Lung (tissue), 11 donors: ENCODE measurements at regions not wholly inside any gene's neighbourhood (a gene's known extent, or its start where the extent isn't known, plus 50 kb on each side); places are given as distances from the start of the nearest gene placed in this dataset.
"Not testable (repeated sequence)": the region's sequence is repeated elsewhere in the genome, so short reads cannot be mapped to it uniquely, and the experiment has no call there.

Experiments
- ATAC-seq: fragments of 200-7000 bp; cut with Tn5 transposase; one replicate; pipeline ENCODE4 v1.9.1; 2020; ENCODE audit warnings: moderate number of reproducible peaks; ENCODE audit not compliant: insufficient read depth, low FRiP score
- DNase-seq, 3 donors: peaks; one replicate each; pipeline ENCODE4 v3.0.0-alpha.2; 2013 to 2017
- H3K27ac ChIP-seq, 2 donors: one replicate each; pipeline ENCODE4 v1.5.1; 2013; ENCODE audit warnings: mild to moderate bottlenecking in 2 of 2, moderate library complexity in 2 of 2, control low read depth in 1 of 2, inconsistent platforms in 1 of 2, low read depth in 1 of 2, low read length in 1 of 2
- H3K27me3 ChIP-seq, 3 donors: one replicate each; pipeline ENCODE4 v1.5.1; 2013; ENCODE audit warnings: low read length in 2 of 3; ENCODE audit not compliant: control insufficient read depth in 3 of 3, insufficient read depth in 3 of 3
- H3K36me3 ChIP-seq, 4 donors: one replicate each; pipeline ENCODE4 v1.5.1; 2013; ENCODE audit warnings: low read length in 4 of 4, mild to moderate bottlenecking in 1 of 4, moderate library complexity in 1 of 4; ENCODE audit not compliant: control insufficient read depth in 4 of 4, insufficient read depth in 4 of 4
- H3K4me1 ChIP-seq, 5 donors: one replicate each; pipeline ENCODE4 v1.5.1; 2013; ENCODE audit warnings: low read length in 5 of 5, mild to moderate bottlenecking in 2 of 5, moderate library complexity in 1 of 5; ENCODE audit not compliant: control insufficient read depth in 5 of 5, insufficient read depth in 5 of 5
- H3K4me3 ChIP-seq: one replicate; pipeline ENCODE4 v1.5.1; 2013; ENCODE audit warnings: mild to moderate bottlenecking, control low read depth, moderate library complexity
- H3K9ac ChIP-seq, 2 donors: one replicate each; pipeline ENCODE4 v1.5.1; 2013; ENCODE audit warnings: low read length in 2 of 2, control low read depth in 1 of 2; ENCODE audit not compliant: insufficient read depth in 1 of 2
- H3K9me3 ChIP-seq, 4 donors: one replicate each; pipeline ENCODE4 v1.5.1; 2013; ENCODE audit warnings: low read length in 3 of 4, mild to moderate bottlenecking in 1 of 4, moderate library complexity in 1 of 4; ENCODE audit not compliant: control insufficient read depth in 4 of 4, insufficient read depth in 3 of 4
- CTCF ChIP-seq: IDR thresholded peaks from 2 replicates; pipeline ENCODE4 v1.5.1; 2012; ENCODE audit warnings: mild to moderate bottlenecking; ENCODE audit errors: control extremely low read depth, extremely low read depth
- WGBS, 2 donors: extraction: QIAGEN DNeasy Blood & Tissue Kit; methylation state at CpG; one replicate each; pipeline ENCODE4 v1.1.7; 2013; 5-methylcytosine and 5-hydroxymethylcytosine counted together
- donor health status: control.
- donor health status: control.
- donor health status: Bipolar disorder and iron deficiency.
- donor health status: healthy.
- donor health status: DM: yes; HTN: yes; CAD: no.

GRCh38 chrY:7529396-7529795 is 617.8 kb upstream of the AMELY start:
- no peaks in the 10 kb centered on the region for H3K27me3 ChIP-seq

GRCh38 chrY:7527568-7527967 is 616.0 kb upstream of the AMELY start:
- not testable (repeated sequence) for H3K27me3 ChIP-seq, DNase-seq, H3K9ac ChIP-seq, H3K4me1 ChIP-seq, ATAC-seq, H3K36me3 ChIP-seq, H3K4me3 ChIP-seq, H3K27ac ChIP-seq, H3K9me3 ChIP-seq
- WGBS, 2 donors, result 71% methylated on average over 4 of the region's 4 CpGs; no CpG with 5 or more reads in 1 of the 2 donors

More at GRCh38 chrY:7529396-7529795, 617.8 kb upstream of the AMELY start:
- H3K9ac ChIP-seq, result no peak overlapping the region
- DNase-seq, result no peak
- H3K36me3 ChIP-seq, result no peaks in the 10 kb centered on the region
- H3K4me3 ChIP-seq, result no peak overlapping the region
- no peak for TF ChIP-seq CTCF
- ATAC-seq, result no peak
- H3K4me1 ChIP-seq, result no peaks in the 10 kb centered on the region
- no peak overlapping the region for H3K27ac ChIP-seq
- H3K9me3 ChIP-seq, result no peaks in the 10 kb centered on the region
- WGBS, 2 donors, result 51% methylated on average over 2 of the region's 2 CpGs; no CpG with 5 or more reads in 1 of the 2 donors

DNA sequence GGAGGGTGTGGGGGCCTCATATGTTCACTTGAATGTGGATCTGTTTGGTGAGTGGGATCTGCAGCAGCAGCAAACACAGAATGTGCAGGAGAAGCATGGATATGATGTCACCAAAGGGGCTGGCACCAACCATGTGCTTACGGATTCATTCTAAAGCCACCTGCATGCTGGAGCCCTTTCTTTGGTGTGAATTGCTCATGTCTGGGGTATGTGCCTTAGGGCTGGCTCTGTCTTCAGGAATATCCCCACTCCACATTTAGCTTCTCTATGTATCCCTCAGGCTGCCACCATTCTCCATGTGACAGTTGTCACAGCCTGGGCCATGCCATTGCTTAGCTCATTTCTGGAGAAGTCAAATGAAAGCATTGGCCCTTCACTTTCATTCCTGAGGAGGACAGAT is 606.8 kb upstream of the AMELY start:
- H3K9me3 ChIP-seq, result no peaks in the 10 kb centered on the region
- no peaks in the 10 kb centered on the region for H3K4me1 ChIP-seq
- H3K9ac ChIP-seq, result no peak overlapping the region
- H3K27ac ChIP-seq, result no peak overlapping the region
- ATAC-seq (no peak), DNase-seq (no peak)
- 100% methylated on average over 1 of the region's 1 CpG; no CpG with 5 or more reads in 1 of the 2 donors for WGBS, 2 donors
- H3K27me3 ChIP-seq, result no peaks in the 10 kb centered on the region
- no peaks in the 10 kb centered on the region for H3K36me3 ChIP-seq
- H3K4me3 ChIP-seq, result no peak overlapping the region
- TF ChIP-seq CTCF, result no peak

DNA sequence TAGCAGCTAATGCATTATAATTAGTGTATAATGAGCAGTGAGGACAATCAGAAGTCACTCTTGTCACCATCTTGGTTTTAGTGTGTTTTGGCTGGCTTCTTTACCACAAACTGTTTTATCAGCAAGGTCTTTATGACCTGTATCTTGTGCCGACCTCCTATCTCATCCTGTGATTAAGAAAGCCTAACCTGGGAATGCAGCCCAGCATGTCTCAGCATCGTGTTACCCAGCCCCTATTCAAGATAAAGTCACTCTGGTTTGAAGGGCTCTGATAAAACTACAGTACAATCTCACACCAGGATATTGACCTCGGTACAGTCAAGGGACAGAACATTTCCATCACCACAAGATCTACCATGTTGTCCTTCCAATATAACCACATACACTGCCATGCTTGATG is 604.7 kb upstream of the AMELY start:
- H3K27me3 ChIP-seq, result no peaks in the 10 kb centered on the region
- no peak for DNase-seq
- WGBS, 2 donors, result 55% methylated on average over 3 of the region's 3 CpGs; no CpG with 5 or more reads in 1 of the 2 donors
- H3K27ac ChIP-seq, result no peak overlapping the region
- H3K4me1 ChIP-seq, result no peaks in the 10 kb centered on the region
- ATAC-seq, result no peak
- no peak overlapping the region for H3K4me3 ChIP-seq
- H3K36me3 ChIP-seq, result no peaks in the 10 kb centered on the region
- no peak for TF ChIP-seq CTCF
- no peak overlapping the region for H3K9ac ChIP-seq
- H3K9me3 ChIP-seq, result no peaks in the 10 kb centered on the region
